Thoracic aorta (tissue), 2 donors: ENCODE measurements at regions not wholly inside any gene's neighbourhood (a gene's known extent, or its start where the extent isn't known, plus 50 kb on each side); places are given as distances from the start of the nearest gene placed in this dataset.

Experiments used
- ATAC-seq: fragments of 150-250 bp; one replicate; pipeline ENCODE4 v1.8.0; 2017; ENCODE audit warnings: low read depth; ENCODE audit not compliant: insufficient number of reproducible peaks, low FRiP score
- DNase-seq: peaks from one replicate; pipeline ENCODE4 v3.0.0-alpha.2; 2020; ENCODE audit warnings: low spot score
- H3K27ac ChIP-seq, 2 donors: fragments of 200-600 bp; sonication (generic); 1 replicate in 1 of 2; 2 replicates in 1 of 2; pipeline ENCODE4 v1.5.1; 2016; ENCODE audit warnings: mild to moderate bottlenecking in 2 of 2, moderate library complexity in 2 of 2
- H3K27me3 ChIP-seq: fragments of 200-600 bp; sonication (generic); replicated peaks from 2 replicates; pipeline ENCODE4 v1.6.0; 2016; ENCODE audit warnings: mild to moderate bottlenecking; ENCODE audit not compliant: insufficient read depth
- H3K36me3 ChIP-seq: fragments of 200-600 bp; sonication (generic); one replicate; pipeline ENCODE4 v1.5.1; 2016
- H3K4me1 ChIP-seq, 2 donors: fragments of 200-600 bp; sonication (generic); 1 replicate in 1 of 2; 2 replicates in 1 of 2; pipeline versions ENCODE4 v1.5.1 to v1.6.0; 2016; ENCODE audit warnings: low read depth in 2 of 2, mild to moderate bottlenecking in 1 of 2; ENCODE audit not compliant: control insufficient read depth in 1 of 2
- H3K4me3 ChIP-seq: fragments of 200-600 bp; sonication (generic); 2 replicates; pipeline ENCODE4 v1.5.1; 2016; ENCODE audit warnings: mild to moderate bottlenecking
- H3K9me3 ChIP-seq: fragments of 200-600 bp; sonication (generic); 2 replicates; pipeline ENCODE4 v1.5.1; 2016
- CTCF ChIP-seq: fragments of 200-600 bp; sonication (generic); IDR thresholded peaks from one replicate; pipeline ENCODE4 v1.5.1; 2019; ENCODE audit warnings: antibody characterized with exemption

GRCh38 chr10:57692255-57692980 lies 575.3 kb downstream of the IPMK start:
- no peak for DNase-seq
- Histone ChIP-seq H3K9me3 (no peaks in the 10 kb centered on the region), H3K4me1 (peaks cover 8 to 10% of the 10 kb centered on the region in 2 donors), H3K36me3 (no peaks in the 10 kb centered on the region), H3K4me3 (no peak overlapping the region), H3K27ac (no peak overlapping the region), H3K27me3 (no peaks in the 10 kb centered on the region)
- TF ChIP-seq CTCF, result no peak
- ATAC-seq, result no peak

GRCh38 chr10:57689596-57690297 lies 577.9 kb downstream of the IPMK start:
- Histone ChIP-seq H3K9me3 (no peaks in the 10 kb centered on the region), H3K4me3 (no peak overlapping the region), H3K27ac (no peak overlapping the region), H3K27me3 (no peaks in the 10 kb centered on the region), H3K4me1 (peaks cover 3 to 4% of the 10 kb centered on the region in 2 donors), H3K36me3 (no peaks in the 10 kb centered on the region)
- DNase-seq (no peak), ATAC-seq (no peak)
- TF ChIP-seq CTCF, result no peak

GRCh38 chr10:57679916-57680315 lies 587.8 kb downstream of the IPMK start:
- Histone ChIP-seq H3K4me1 (no peaks in the 10 kb centered on the region), H3K36me3 (no peaks in the 10 kb centered on the region), H3K27ac (no peak overlapping the region), H3K4me3 (no peak overlapping the region), H3K9me3 (no peaks in the 10 kb centered on the region), H3K27me3 (no peaks in the 10 kb centered on the region)
- no peak for DNase-seq
- ATAC-seq, result no peak
- no peak for TF ChIP-seq CTCF

- no peak for ATAC-seq
- TF ChIP-seq CTCF, result no peak
These were observed 592.6 kb downstream of the IPMK start for GRCh38 chr10:57675125-57675524.

GRCh38 chr10:57673446-57673960 lies 594.2 kb downstream of the IPMK start:
- H3K4me3 ChIP-seq, result no peak overlapping the region
- no peaks in the 10 kb centered on the region for H3K9me3 ChIP-seq
- TF ChIP-seq CTCF, result no peak
- H3K27ac ChIP-seq, result no peak overlapping the region
- no peaks in the 10 kb centered on the region for H3K27me3 ChIP-seq
- no peak for ATAC-seq
- no peaks in the 10 kb centered on the region for H3K4me1 ChIP-seq
- H3K36me3 ChIP-seq, result no peaks in the 10 kb centered on the region
- no peak for DNase-seq

More at GRCh38 chr10:57675125-57675524, 592.6 kb downstream of the IPMK start:
- no peaks in the 10 kb centered on the region for H3K27me3 ChIP-seq
- H3K4me3 ChIP-seq, result no peak overlapping the region
- no peak overlapping the region for H3K27ac ChIP-seq
- no peak for DNase-seq
- no peaks in the 10 kb centered on the region for H3K4me1 ChIP-seq
- no peaks in the 10 kb centered on the region for H3K36me3 ChIP-seq
- H3K9me3 ChIP-seq, result no peaks in the 10 kb centered on the region
